NB4 (cell line): ENCODE measurements at regions not wholly inside any gene's neighbourhood (a gene's known extent, or its start where the extent isn't known, plus 50 kb on each side); places are given as distances from the start of the nearest gene placed in this dataset.

Experiments
- MYC ChIP-seq: IDR thresholded peaks from 2 replicates; pipeline ENCODE4 v1.6.1; 2011; ENCODE audit warnings: low read depth, low read length
- POLR2A ChIP-seq: IDR thresholded peaks from 2 replicates; pipeline ENCODE4 v1.6.1; 2011; ENCODE audit warnings: mild to moderate bottlenecking; ENCODE audit not compliant: insufficient read length; ENCODE audit errors: extremely low read depth
- TF ChIP-seq, protein P1 (sequence below): IDR thresholded peaks from one replicate; pipeline ENCODE4 v1.5.1; 2012; ENCODE audit warnings: low read depth, low read length
- TF ChIP-seq, protein P2 (sequence below): IDR thresholded peaks from 2 replicates; pipeline ENCODE4 v1.6.1; 2011; ENCODE audit warnings: low read depth, low read length

DNA sequence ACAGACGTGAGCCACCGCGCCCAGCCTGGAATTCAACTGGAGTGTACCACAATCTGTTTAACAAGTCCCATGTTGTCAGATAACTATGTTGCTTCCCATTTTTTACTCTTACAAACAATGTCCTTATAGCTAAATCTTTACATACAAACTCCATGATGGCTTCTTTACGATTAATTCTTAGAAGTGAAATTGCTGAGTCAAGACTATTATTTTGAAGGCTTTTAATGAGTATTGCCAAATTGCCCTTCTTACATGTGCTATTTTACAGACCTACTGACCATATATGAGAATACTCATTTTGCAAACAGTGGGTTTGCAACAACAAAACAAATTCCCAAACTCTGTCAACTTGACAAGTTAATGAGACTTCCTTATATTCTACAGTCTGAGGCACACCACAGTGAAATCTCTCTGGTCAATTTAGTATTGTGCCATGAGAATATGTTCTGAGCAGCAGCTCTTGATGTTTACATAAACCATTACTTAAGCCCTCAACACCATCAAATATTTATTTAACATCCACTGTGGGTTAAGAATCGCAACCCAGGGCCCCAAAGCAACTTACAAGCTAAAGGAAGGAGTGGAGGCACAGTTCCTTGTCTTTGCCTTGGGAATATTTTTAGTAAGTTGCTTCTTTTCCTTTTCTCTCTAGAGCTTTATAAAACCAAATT, 128.5 kb downstream of the SPRY1 start:
- TF ChIP-seq, protein P1, sequence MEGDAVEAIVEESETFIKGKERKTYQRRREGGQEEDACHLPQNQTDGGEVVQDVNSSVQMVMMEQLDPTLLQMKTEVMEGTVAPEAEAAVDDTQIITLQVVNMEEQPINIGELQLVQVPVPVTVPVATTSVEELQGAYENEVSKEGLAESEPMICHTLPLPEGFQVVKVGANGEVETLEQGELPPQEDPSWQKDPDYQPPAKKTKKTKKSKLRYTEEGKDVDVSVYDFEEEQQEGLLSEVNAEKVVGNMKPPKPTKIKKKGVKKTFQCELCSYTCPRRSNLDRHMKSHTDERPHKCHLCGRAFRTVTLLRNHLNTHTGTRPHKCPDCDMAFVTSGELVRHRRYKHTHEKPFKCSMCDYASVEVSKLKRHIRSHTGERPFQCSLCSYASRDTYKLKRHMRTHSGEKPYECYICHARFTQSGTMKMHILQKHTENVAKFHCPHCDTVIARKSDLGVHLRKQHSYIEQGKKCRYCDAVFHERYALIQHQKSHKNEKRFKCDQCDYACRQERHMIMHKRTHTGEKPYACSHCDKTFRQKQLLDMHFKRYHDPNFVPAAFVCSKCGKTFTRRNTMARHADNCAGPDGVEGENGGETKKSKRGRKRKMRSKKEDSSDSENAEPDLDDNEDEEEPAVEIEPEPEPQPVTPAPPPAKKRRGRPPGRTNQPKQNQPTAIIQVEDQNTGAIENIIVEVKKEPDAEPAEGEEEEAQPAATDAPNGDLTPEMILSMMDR = no peak
- no peak for TF ChIP-seq POLR2A
- no peak for TF ChIP-seq MYC
- TF ChIP-seq, protein P2, sequence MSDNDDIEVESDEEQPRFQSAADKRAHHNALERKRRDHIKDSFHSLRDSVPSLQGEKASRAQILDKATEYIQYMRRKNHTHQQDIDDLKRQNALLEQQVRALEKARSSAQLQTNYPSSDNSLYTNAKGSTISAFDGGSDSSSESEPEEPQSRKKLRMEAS = no peak
